ENCODE measurements at regions not wholly inside any gene's neighbourhood (a gene's known extent, or its start where the extent isn't known, plus 50 kb on each side); places are given as distances from the start of the nearest gene placed in this dataset.
"Not testable (repeated sequence)": the region's sequence is repeated elsewhere in the genome, so short reads cannot be mapped to it uniquely, and the experiment has no call there.

DNA sequence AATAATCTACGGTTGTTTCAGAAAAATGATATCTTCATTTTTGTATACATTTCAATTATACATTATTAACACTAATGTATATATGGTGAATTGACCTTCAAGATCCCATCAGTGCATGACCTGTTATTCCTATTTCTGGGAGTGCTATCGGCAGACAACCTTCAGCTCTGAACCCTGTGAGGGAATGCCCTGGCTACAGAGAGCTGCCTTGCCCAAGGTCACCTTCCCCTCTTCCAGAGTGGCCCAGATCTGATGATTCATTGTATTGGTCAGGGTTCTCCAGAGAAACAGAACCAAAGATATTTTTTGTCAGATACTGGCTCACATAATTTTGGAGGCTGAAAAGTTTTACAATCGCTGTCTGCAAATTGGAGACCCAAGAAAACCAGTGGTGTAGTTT lies 235.5 kb downstream of the ZNF92 start:
- WGBS, 2 donors, result 90 to 95% methylated on average over 3 of the region's 3 CpGs
- no peak overlapping the region for H3K4me3 ChIP-seq (ENCODE audit: low read depth, poor library complexity, severe bottlenecking)
- TF ChIP-seq POLR2A (IDR thresholded peaks at IDR 0.05) (no peak), CTCF (IDR thresholded peaks at IDR 0.05) (no peak)
- intact Hi-C loops (cut with DNase I; ENCODE audit: low total_unique reads), result no loop called here
- DNase-seq (ENCODE audit: low spot score in 2 of 2), result no peak

GRCh38 chr7:65613644-65614289 lies 240.1 kb downstream of the ZNF92 start:
- WGBS, 2 donors, result 61 to 62% methylated on average over 6 of the region's 6 CpGs
- H3K4me3 ChIP-seq (ENCODE audit: low read depth, poor library complexity, severe bottlenecking); intact Hi-C loops (cut with DNase I; ENCODE audit: low total_unique reads); DNase-seq (ENCODE audit: low spot score in 2 of 2): not testable (repeated sequence)

GRCh38 chr7:65616111-65616510 lies 242.5 kb downstream of the ZNF92 start:
- H3K4me3 ChIP-seq (ENCODE audit: low read depth, poor library complexity, severe bottlenecking); intact Hi-C loops (cut with DNase I; ENCODE audit: low total_unique reads); DNase-seq (ENCODE audit: low spot score in 2 of 2): not testable (repeated sequence)
- WGBS, 2 donors, result 73 to 85% methylated on average over 3 of the region's 3 CpGs

GRCh38 chr7:65620216-65620615 lies 246.6 kb downstream of the ZNF92 start:
- DNase-seq (ENCODE audit: low spot score in 2 of 2); intact Hi-C loops (cut with DNase I; ENCODE audit: low total_unique reads); H3K4me3 ChIP-seq (ENCODE audit: low read depth, poor library complexity, severe bottlenecking): not testable (repeated sequence)
- 71 to 74% methylated on average over 5 of the region's 5 CpGs for WGBS, 2 donors

DNA sequence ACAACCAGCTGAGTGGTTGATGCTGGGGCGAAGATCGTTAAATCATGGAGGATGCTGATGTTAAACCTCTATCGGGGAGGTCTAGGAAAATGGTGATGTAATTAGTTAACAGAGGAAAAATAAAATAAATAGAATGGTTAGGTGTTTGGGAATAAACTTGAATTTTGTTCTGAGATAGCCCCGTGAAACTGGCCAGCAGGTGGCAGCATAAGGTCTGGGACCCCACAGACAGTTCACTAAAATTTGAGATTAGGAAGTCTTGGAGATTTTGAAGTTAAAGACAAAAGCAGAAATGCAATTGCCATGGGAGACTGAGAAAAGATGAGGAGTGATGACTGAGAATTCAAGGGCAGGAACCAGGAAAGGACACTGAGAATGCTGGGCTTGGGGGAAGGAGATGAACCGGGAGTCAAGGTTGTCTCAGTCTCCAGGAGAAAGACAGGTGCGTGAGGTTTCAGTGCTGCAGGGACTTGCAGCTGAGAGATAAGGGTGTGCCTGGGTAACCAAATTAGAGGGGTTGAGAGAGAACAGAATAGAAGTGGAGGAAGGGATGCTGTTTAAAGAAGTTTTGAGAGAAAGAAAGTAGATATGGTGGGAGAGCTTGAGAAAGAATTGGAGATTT lies 248.0 kb downstream of the ZNF92 start:
- intact Hi-C loops (cut with DNase I; ENCODE audit: low total_unique reads); DNase-seq (ENCODE audit: low spot score in 2 of 2); H3K4me3 ChIP-seq (ENCODE audit: low read depth, poor library complexity, severe bottlenecking): not testable (repeated sequence)
- 21 to 28% methylated on average over 6 of the region's 6 CpGs for WGBS, 2 donors

DNA sequence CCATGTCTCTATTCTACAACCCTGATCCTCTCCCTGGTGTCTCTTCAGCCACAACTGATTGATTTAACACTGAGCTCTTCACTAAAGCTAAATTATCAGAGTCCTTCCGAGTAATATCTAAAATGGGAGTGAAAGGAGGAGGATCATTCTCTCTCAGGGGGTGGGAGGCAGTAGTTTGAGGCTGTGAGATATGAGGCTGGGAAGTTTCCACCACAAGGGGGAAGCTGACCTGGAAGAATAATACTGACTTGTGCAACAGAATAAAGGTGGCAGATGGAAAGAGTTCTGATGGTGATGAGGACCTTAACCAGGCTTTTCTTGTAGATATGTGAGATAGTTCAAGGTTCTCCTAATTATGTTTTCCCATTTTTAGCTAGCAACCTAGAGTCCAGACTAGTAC lies 241.6 kb upstream of the VKORC1L1 start:
- no CpG with 5 or more reads among the region's 1 CpG for WGBS, 2 donors
- DNase-seq (ENCODE audit: low spot score in 2 of 2), result not testable (repeated sequence)

GRCh38 chr7:65633587-65634404 lies 239.1 kb upstream of the VKORC1L1 start:
- WGBS, 2 donors, result no CpG with 5 or more reads among the region's 10 CpGs
- H3K4me3 ChIP-seq (ENCODE audit: low read depth, poor library complexity, severe bottlenecking); DNase-seq (ENCODE audit: low spot score in 2 of 2); intact Hi-C loops (cut with DNase I; ENCODE audit: low total_unique reads): not testable (repeated sequence)

More for the DNA sequence above, 241.6 kb upstream of the VKORC1L1 start:
- H3K4me3 ChIP-seq (ENCODE audit: low read depth, poor library complexity, severe bottlenecking); intact Hi-C loops (cut with DNase I; ENCODE audit: low total_unique reads): not testable (repeated sequence)

GRCh38 chr7:65638918-65639317 lies 234.0 kb upstream of the VKORC1L1 start:
- H3K4me3 ChIP-seq (ENCODE audit: low read depth, poor library complexity, severe bottlenecking); DNase-seq (ENCODE audit: low spot score in 2 of 2); intact Hi-C loops (cut with DNase I; ENCODE audit: low total_unique reads): not testable (repeated sequence)
- no CpG with 5 or more reads among the region's 1 CpG for WGBS, 2 donors

DNA sequence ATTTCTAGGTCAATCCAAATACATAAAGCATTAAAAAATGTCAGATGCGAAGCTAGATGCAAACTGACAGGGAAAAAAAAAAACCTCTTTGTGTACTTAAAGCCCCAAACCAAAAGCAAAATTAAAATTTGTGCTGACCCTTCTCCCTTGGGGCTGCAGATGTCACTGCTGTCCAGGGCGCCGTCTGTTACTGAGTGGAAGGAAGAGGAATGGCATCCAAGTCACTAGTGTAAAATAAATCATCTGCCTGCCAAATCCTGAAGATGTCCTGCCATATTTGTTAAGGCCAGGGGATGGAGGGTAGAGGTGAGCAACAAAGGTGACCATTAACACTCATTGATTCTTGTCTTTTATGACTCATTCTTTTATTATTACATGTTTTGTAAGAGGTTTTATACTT lies 233.2 kb upstream of the VKORC1L1 start:
- DNase-seq (ENCODE audit: low spot score in 2 of 2); H3K4me3 ChIP-seq (ENCODE audit: low read depth, poor library complexity, severe bottlenecking); intact Hi-C loops (cut with DNase I; ENCODE audit: low total_unique reads): not testable (repeated sequence)
- WGBS, 2 donors, result no CpG with 5 or more reads among the region's 3 CpGs

- no CpG with 5 or more reads among the region's 5 CpGs for WGBS, 2 donors
- intact Hi-C loops (cut with DNase I; ENCODE audit: low total_unique reads); DNase-seq (ENCODE audit: low spot score in 2 of 2); H3K4me3 ChIP-seq (ENCODE audit: low read depth, poor library complexity, severe bottlenecking): not testable (repeated sequence)
Observed at GRCh38 chr7:65643498-65643897, 229.4 kb upstream of the VKORC1L1 start.

GRCh38 chr7:65647153-65647964 lies 225.5 kb upstream of the VKORC1L1 start:
- H3K4me3 ChIP-seq (ENCODE audit: low read depth, poor library complexity, severe bottlenecking); intact Hi-C loops (cut with DNase I; ENCODE audit: low total_unique reads); DNase-seq (ENCODE audit: low spot score in 2 of 2): not testable (repeated sequence)
- WGBS, 2 donors, result no CpG with 5 or more reads among the region's 78 CpGs

GRCh38 chr7:65651174-65651573 lies 221.7 kb upstream of the VKORC1L1 start:
- DNase-seq (ENCODE audit: low spot score in 2 of 2); H3K4me3 ChIP-seq (ENCODE audit: low read depth, poor library complexity, severe bottlenecking); intact Hi-C loops (cut with DNase I; ENCODE audit: low total_unique reads): not testable (repeated sequence)
- 95 to 100% methylated on average over 2 of the region's 2 CpGs for WGBS, 2 donors

- intact Hi-C loops (cut with DNase I; ENCODE audit: low total_unique reads); DNase-seq (ENCODE audit: low spot score in 2 of 2); H3K4me3 ChIP-seq (ENCODE audit: low read depth, poor library complexity, severe bottlenecking): not testable (repeated sequence)
Observed at GRCh38 chr7:65651826-65652592, 220.9 kb upstream of the VKORC1L1 start.

Measured in lower leg skin (tissue), 4 donors.